HepG2 (cell line): ENCODE measurements at regions not wholly inside any gene's neighbourhood (a gene's known extent, or its start where the extent isn't known, plus 50 kb on each side); places are given as distances from the start of the nearest gene placed in this dataset.

ENCODE experiments used
- ATAC-seq: fragments of 200-7000 bp; cut with Tn5 transposase; 3 replicates; pipeline ENCODE4 v1.9.1; 2020; ENCODE audit warnings: mild to moderate bottlenecking, moderate library complexity
- BruUV-seq: library from RNA; stranded (reverse); fragments of 400-500 nt; replicated peaks from 2 replicates; lab custom pipeline; 2021; lab: Mats Ljungman, UMichigan
- CTCF ChIA-PET: fragments of 300-600 bp; formaldehyde crosslinking; extraction: SDS; loops from one replicate; lab custom pipeline; 2021; ENCODE audit warnings: low total read pairs, inconsistent platforms, low intra/inter-chr PET ratio; lab: Yijun Ruan, JAX
- POLR2A ChIA-PET: fragments of 350-600 bp; sonication (Branson Sonifier 250); formaldehyde crosslinking; loops from one replicate; lab custom pipeline; 2020; ENCODE audit warnings: antibody characterized with exemption, inconsistent platforms; lab: Yijun Ruan, JAX
- DNase-seq: peaks from one replicate; pipeline ENCODE4 v3.0.0-alpha.2; 2015; ENCODE audit warnings: low spot score
- FAIRE-seq: peaks from 3 replicates; lab custom pipeline; 2011; peaks lifted over from hg19 to GRCh38; lab: Jason Lieb, UNC
- H2AFZ ChIP-seq: one replicate; pipeline ENCODE4 v1.6.1; 2011; ENCODE audit warnings: low read length, inconsistent platforms
- H3K27ac ChIP-seq: fragments of 300-600 bp; 3 replicates; pipeline ENCODE4 v1.8.0; 2011; ENCODE audit warnings: mixed run types, mild to moderate bottlenecking, mixed read lengths, low read length, inconsistent platforms; ENCODE audit not compliant: insufficient read depth; ENCODE audit errors: extremely low read length
- H3K27me3 ChIP-seq, 2 experiments: fragments of 200-600 bp in 1 of 2; 2 replicates in 1 of 2; 3 replicates in 1 of 2; pipeline versions ENCODE4 v1.6.0 to v1.8.0; 2011; ENCODE audit warnings: low read length in 2 of 2, mild to moderate bottlenecking in 2 of 2, moderate library complexity in 2 of 2, inconsistent platforms in 1 of 2; ENCODE audit not compliant: insufficient read depth in 2 of 2, control insufficient read depth in 1 of 2
- H3K36me3 ChIP-seq, 2 experiments: fragments of 200-600 bp in 1 of 2; replicated peaks in 1 of 2; 2 replicates in 1 of 2; 3 replicates in 1 of 2; pipeline versions ENCODE4 v1.5.1 to v1.8.0; 2011; ENCODE audit warnings: low read length in 2 of 2, inconsistent platforms in 1 of 2; ENCODE audit not compliant: insufficient read depth in 2 of 2, control insufficient read depth in 1 of 2
- H3K4me1 ChIP-seq: 2 replicates; pipeline ENCODE4 v1.5.1; 2012; ENCODE audit warnings: low read length, inconsistent platforms; ENCODE audit not compliant: insufficient read depth
- H3K4me2 ChIP-seq: 2 replicates; pipeline ENCODE4 v1.6.0; 2011; ENCODE audit warnings: low read depth, low read length, inconsistent platforms
- H3K4me3 ChIP-seq, 3 experiments: fragments of 200-600 bp in 1 of 3; sonication (generic), shearing (Covaris generic) in 1 of 3; replicated peaks in 1 of 3; 2 replicates each; pipeline ENCODE4 v1.5.1; 2011 to 2016; ENCODE audit warnings: low read length in 3 of 3, inconsistent platforms in 2 of 3, low read depth in 2 of 3, mild to moderate bottlenecking in 2 of 3, control low read depth in 1 of 3, mixed read lengths in 1 of 3; ENCODE audit not compliant: insufficient read depth in 1 of 3
- H3K79me2 ChIP-seq: one replicate; pipeline ENCODE4 v1.6.1; 2011; ENCODE audit warnings: low read length, inconsistent platforms; ENCODE audit not compliant: insufficient read depth
- H3K9ac ChIP-seq: 2 replicates; pipeline ENCODE4 v1.6.0; 2011; ENCODE audit warnings: mild to moderate bottlenecking, low read depth, low read length, inconsistent platforms; ENCODE audit not compliant: insufficient read depth
- H3K9me3 ChIP-seq: 2 replicates; pipeline ENCODE4 v1.5.1; 2012; ENCODE audit warnings: mild to moderate bottlenecking, low read length
- H4K20me1 ChIP-seq: 2 replicates; pipeline ENCODE4 v1.6.0; 2011; ENCODE audit warnings: inconsistent platforms, mild to moderate bottlenecking, low read length, moderate library complexity; ENCODE audit not compliant: insufficient read depth
- CEBPZ ChIP-seq: IDR thresholded peaks from 2 replicates; pipeline ENCODE4 v1.6.1; 2012; ENCODE audit warnings: low read length, improper control_type of control experiment
- DRAP1 ChIP-seq: IDR thresholded peaks from 2 replicates; pipeline ENCODE4 v1.6.1; 2016; ENCODE audit warnings: missing genetic modification reagents, missing compliant biosample characterization
- NAIF1 ChIP-seq: sonication (generic); formaldehyde crosslinking; IDR thresholded peaks from 2 replicates; pipeline ENCODE4 v1.5.0; 2020; ENCODE audit warnings: mild to moderate bottlenecking, missing genetic modification reagents, borderline replicate concordance
- RORA ChIP-seq: sonication (generic); formaldehyde crosslinking; IDR thresholded peaks from 2 replicates; pipeline ENCODE4 v1.5.0; 2020; ENCODE audit warnings: mild to moderate bottlenecking, missing genetic modification reagents, moderate library complexity
- SOX5 ChIP-seq: IDR thresholded peaks from 2 replicates; pipeline ENCODE4 v1.6.1; 2016; ENCODE audit warnings: borderline replicate concordance
- SP5 ChIP-seq: IDR thresholded peaks from 2 replicates; pipeline ENCODE4 v1.6.1; 2016; ENCODE audit warnings: low read depth, borderline replicate concordance
- TBX2 ChIP-seq: sonication (generic); formaldehyde crosslinking; IDR thresholded peaks from 2 replicates; pipeline ENCODE4 v1.5.0; 2020; ENCODE audit warnings: missing genetic modification reagents, mild to moderate bottlenecking, borderline replicate concordance
- ZFYVE20 ChIP-seq: sonication (generic); formaldehyde crosslinking; IDR thresholded peaks from 2 replicates; pipeline ENCODE4 v1.8.0; 2023; ENCODE audit warnings: low read depth, mild to moderate bottlenecking, moderate library complexity, missing genetic modification reagents, borderline replicate concordance
- WGBS: methylation state at CpG from one replicate; pipeline ENCODE4 v1.1.6; 2017; ENCODE audit warnings: low lambda C conversion rate; 5-methylcytosine and 5-hydroxymethylcytosine counted together
- in situ Hi-C: cut with HindIII; loops from 2 replicates; pipeline ENCODE4 v1.10.0; 2017; ENCODE audit warnings: low pct_unique_long_range_greater_than_20kb; ENCODE audit not compliant: extremely low pct_ligation_motif_present
- intact Hi-C: fragments of 100-400 bp; cut with micrococcal nuclease; formaldehyde crosslinking; loops from one replicate; pipeline ENCODE4 v1.10.0; 2022; ENCODE audit not compliant: unreplicated experiment

- CTCF ChIA-PET, result no interaction called here
- H3K79me2 ChIP-seq, result no peaks in the 10 kb centered on the region
- no peak overlapping the region for H3K4me2 ChIP-seq
- H3K36me3 ChIP-seq, result no peaks in the 10 kb centered on the region
- 0% methylated on average over 2 of the region's 2 CpGs for WGBS
- DNase-seq (no peak), ATAC-seq (no peak), FAIRE-seq (no peak)
- intact Hi-C loops (no loop called here), in situ Hi-C loops (no loop called here)
- no peak overlapping the region for H3K27ac ChIP-seq
- no peak overlapping the region for H3K4me3 ChIP-seq
- no peaks in the 10 kb centered on the region for H3K9me3 ChIP-seq
- TF ChIP-seq DRAP1 (CRISPR knock-in tag) (no peak), ZFYVE20 (CRISPR knock-in tag) (no peak), NAIF1 (CRISPR knock-in tag) (no peak), SP5 (CRISPR knock-in tag) (no peak), CEBPZ (no peak), RORA (no peak), TBX2 (no peak), SOX5 (no peak)
- H3K27me3 ChIP-seq, result no peaks in the 10 kb centered on the region
- no peak overlapping the region for H3K9ac ChIP-seq
- POLR2A ChIA-PET, result no interaction called here
- no TSS peak for BruUV-seq
- H3K4me1 ChIP-seq, result no peaks in the 10 kb centered on the region
- H4K20me1 ChIP-seq, result no peaks in the 10 kb centered on the region
- no peak overlapping the region for H2AFZ ChIP-seq
Measured at GRCh38 chr6:92052513-92052912, 1366.8 kb downstream of the EPHA7 start.
